ENCODE measurements at regions not wholly inside any gene's neighbourhood (a gene's known extent, or its start where the extent isn't known, plus 50 kb on each side); places are given as distances from the start of the nearest gene placed in this dataset.

GRCh38 chr9:108575276-108575675, 280.5 kb downstream of the ACTL7B start:
- H3K27me3 ChIP-seq (ENCODE audit: low read depth): no peaks in the 10 kb centered on the region
- no peak overlapping the region for H3K4me3 ChIP-seq
- no peak overlapping the region for H3K27ac ChIP-seq
- H3K4me1 ChIP-seq: no peaks in the 10 kb centered on the region
- TF ChIP-seq, protein P1, sequence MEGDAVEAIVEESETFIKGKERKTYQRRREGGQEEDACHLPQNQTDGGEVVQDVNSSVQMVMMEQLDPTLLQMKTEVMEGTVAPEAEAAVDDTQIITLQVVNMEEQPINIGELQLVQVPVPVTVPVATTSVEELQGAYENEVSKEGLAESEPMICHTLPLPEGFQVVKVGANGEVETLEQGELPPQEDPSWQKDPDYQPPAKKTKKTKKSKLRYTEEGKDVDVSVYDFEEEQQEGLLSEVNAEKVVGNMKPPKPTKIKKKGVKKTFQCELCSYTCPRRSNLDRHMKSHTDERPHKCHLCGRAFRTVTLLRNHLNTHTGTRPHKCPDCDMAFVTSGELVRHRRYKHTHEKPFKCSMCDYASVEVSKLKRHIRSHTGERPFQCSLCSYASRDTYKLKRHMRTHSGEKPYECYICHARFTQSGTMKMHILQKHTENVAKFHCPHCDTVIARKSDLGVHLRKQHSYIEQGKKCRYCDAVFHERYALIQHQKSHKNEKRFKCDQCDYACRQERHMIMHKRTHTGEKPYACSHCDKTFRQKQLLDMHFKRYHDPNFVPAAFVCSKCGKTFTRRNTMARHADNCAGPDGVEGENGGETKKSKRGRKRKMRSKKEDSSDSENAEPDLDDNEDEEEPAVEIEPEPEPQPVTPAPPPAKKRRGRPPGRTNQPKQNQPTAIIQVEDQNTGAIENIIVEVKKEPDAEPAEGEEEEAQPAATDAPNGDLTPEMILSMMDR (IDR thresholded peaks at IDR 0.05): no peak
- ATAC-seq: no peak
- H3K9me3 ChIP-seq: no peaks in the 10 kb centered on the region
- H3K36me3 ChIP-seq: no peaks in the 10 kb centered on the region
- DNase-seq: no peak
- intact Hi-C loops (cut with DNase I): no loop called here

GRCh38 chr9:108569624-108570023, 286.2 kb downstream of the ACTL7B start:
- Histone ChIP-seq H3K27ac (no peak overlapping the region), H3K36me3 (no peaks in the 10 kb centered on the region), H3K4me1 (no peaks in the 10 kb centered on the region), H3K27me3 (ENCODE audit: low read depth) (no peaks in the 10 kb centered on the region), H3K9me3 (no peaks in the 10 kb centered on the region), H3K4me3 (no peak overlapping the region)
- no peak for ATAC-seq
- DNase-seq: no peak
- TF ChIP-seq, protein P1 (IDR thresholded peaks at IDR 0.05): no peak
- intact Hi-C loops (cut with DNase I): no loop called here

- H3K9me3 ChIP-seq: no peaks in the 10 kb centered on the region
- no peak overlapping the region for H3K4me3 ChIP-seq
- DNase-seq (no peak), ATAC-seq (no peak)
- H3K36me3 ChIP-seq: no peaks in the 10 kb centered on the region
- intact Hi-C loops (cut with DNase I): no loop called here
- H3K27me3 ChIP-seq (ENCODE audit: low read depth): no peaks in the 10 kb centered on the region
- H3K4me1 ChIP-seq: no peaks in the 10 kb centered on the region
- H3K27ac ChIP-seq: no peak overlapping the region
- TF ChIP-seq, protein P1 (IDR thresholded peaks at IDR 0.05): no peak
These were observed 287.7 kb downstream of the ACTL7B start for GRCh38 chr9:108568093-108568492.

- DNase-seq: no peak
- intact Hi-C loops (cut with DNase I): no loop called here
- Histone ChIP-seq H3K27me3 (ENCODE audit: low read depth) (no peaks in the 10 kb centered on the region), H3K4me1 (no peaks in the 10 kb centered on the region), H3K4me3 (no peak overlapping the region), H3K9me3 (no peaks in the 10 kb centered on the region), H3K36me3 (no peaks in the 10 kb centered on the region), H3K27ac (no peak overlapping the region)
- TF ChIP-seq, protein P1 (IDR thresholded peaks at IDR 0.05): no peak
- no peak for ATAC-seq
These were observed 288.2 kb downstream of the ACTL7B start for GRCh38 chr9:108567571-108567970.

- Histone ChIP-seq H3K4me3 (no peak overlapping the region), H3K36me3 (no peaks in the 10 kb centered on the region), H3K27ac (no peak overlapping the region), H3K27me3 (ENCODE audit: low read depth) (no peaks in the 10 kb centered on the region), H3K4me1 (no peaks in the 10 kb centered on the region), H3K9me3 (no peaks in the 10 kb centered on the region)
- intact Hi-C loops (cut with DNase I): no loop called here
- no peak for DNase-seq
- peak; percentile 91 to 92 for ATAC-seq
- TF ChIP-seq, protein P1 (IDR thresholded peaks at IDR 0.05): peak; percentile 87
These were observed 290.0 kb downstream of the ACTL7B start for GRCh38 chr9:108565651-108566378.

All from lower lobe of right lung (tissue), 2 donors.